SIG-M5 treated with dmso at 0.1 percent for 504 hours (cell line): ENCODE measurements at regions not wholly inside any gene's neighbourhood (a gene's known extent, or its start where the extent isn't known, plus 50 kb on each side); places are given as distances from the start of the nearest gene placed in this dataset.
A peak's percentile ranks its signal among the peaks of the same experiment; 100 is the strongest.
"Not testable (repeated sequence)": the region's sequence is repeated elsewhere in the genome, so short reads cannot be mapped to it uniquely, and the experiment has no call there.

ENCODE experiments used
- DNase-seq: peaks from one replicate; lab custom pipeline; 2025; ENCODE audit not compliant: unreplicated experiment; lab: John Stamatoyannopoulos, UW

- no peak for DNase-seq
Measured at GRCh38 chr10:70987396-70988130, 99.2 kb upstream of the PCBD1 start.

- not testable (repeated sequence) for DNase-seq
Measured at GRCh38 chr10:70990156-70990555, 101.8 kb upstream of the PCBD1 start.

- no peak for DNase-seq
Measured at GRCh38 chr10:70990681-70991080, 102.3 kb upstream of the PCBD1 start.

GRCh38 chr10:70991140-70992124, 103.1 kb upstream of the PCBD1 start:
- peak; percentile 43 for DNase-seq

- DNase-seq = no peak
Measured at GRCh38 chr10:70992436-70992835, 104.1 kb upstream of the PCBD1 start.

GRCh38 chr10:70993051-70993450, 104.7 kb upstream of the PCBD1 start:
- no peak for DNase-seq

GRCh38 chr10:70996549-70996948, 108.2 kb upstream of the PCBD1 start:
- DNase-seq = no peak

GRCh38 chr10:70997236-70997635, 108.9 kb upstream of the PCBD1 start:
- no peak for DNase-seq

- no peak for DNase-seq
Measured at GRCh38 chr10:70998086-70998485, 109.7 kb upstream of the PCBD1 start.

- no peak for DNase-seq
Measured at GRCh38 chr10:71001470-71001869, 113.1 kb upstream of the PCBD1 start.

- DNase-seq = no peak
Measured at GRCh38 chr10:71004176-71005075, 116.1 kb upstream of the PCBD1 start.

- DNase-seq = no peak
Measured at GRCh38 chr10:71005337-71006305, 117.3 kb upstream of the PCBD1 start.

GRCh38 chr10:71006506-71006905, 118.1 kb upstream of the PCBD1 start:
- DNase-seq = no peak

- no peak for DNase-seq
Measured at GRCh38 chr10:71007516-71007915, 119.2 kb upstream of the PCBD1 start.

- DNase-seq = no peak
Measured at GRCh38 chr10:71008150-71008549, 119.8 kb upstream of the PCBD1 start.

- DNase-seq = no peak
Measured at GRCh38 chr10:71009126-71009525, 120.8 kb upstream of the PCBD1 start.

- DNase-seq = no peak
Measured at GRCh38 chr10:71010730-71011129, 122.4 kb upstream of the PCBD1 start.

GRCh38 chr10:71011141-71011540, 122.8 kb upstream of the PCBD1 start:
- DNase-seq = no peak

GRCh38 chr10:71014021-71014805, 125.8 kb upstream of the PCBD1 start:
- no peak for DNase-seq
